Right ventricle myocardium superior (tissue), 1 donor: ENCODE measurements at regions not wholly inside any gene's neighbourhood (a gene's known extent, or its start where the extent isn't known, plus 50 kb on each side); places are given as distances from the start of the nearest gene placed in this dataset.

ENCODE experiments used
- ATAC-seq: fragments of 200-7000 bp; cut with Tn5 transposase; one replicate; pipeline ENCODE4 v1.9.1; 2020; ENCODE audit warnings: mild to moderate bottlenecking; ENCODE audit not compliant: poor library complexity
- DNase-seq: peaks from one replicate; pipeline ENCODE4 v3.0.0-alpha.2; 2020
- intact Hi-C: fragments of 100-400 bp; cut with DNase I; formaldehyde crosslinking; loops from one replicate; pipeline ENCODE4 v1.11.2; 2022
- donor health status: DM: no; HTN: yes; CAD: no; lungs with severe emphysema.

DNA sequence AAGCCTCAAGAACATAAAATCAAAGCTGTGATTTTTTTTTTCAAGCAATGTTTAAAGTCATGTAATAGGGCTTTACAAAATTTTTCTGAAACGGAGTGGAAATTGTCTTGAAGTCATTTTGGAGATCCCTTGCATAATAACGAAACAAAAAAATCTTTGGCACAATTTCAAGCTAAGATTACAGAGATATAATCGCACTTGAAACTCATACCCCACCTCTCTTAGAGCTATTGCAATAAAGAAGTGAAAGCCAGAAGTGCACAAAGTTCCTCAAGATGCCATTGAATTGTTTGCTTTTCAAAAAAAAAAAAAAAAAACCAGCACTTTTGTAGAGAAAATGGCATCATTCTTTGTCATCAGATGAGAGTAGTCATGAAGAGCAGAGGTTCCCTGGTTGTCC is 152.3 kb downstream of the PAX3 start:
- DNase-seq (no peak), ATAC-seq (no peak)
- intact Hi-C loops, result no loop called here

DNA sequence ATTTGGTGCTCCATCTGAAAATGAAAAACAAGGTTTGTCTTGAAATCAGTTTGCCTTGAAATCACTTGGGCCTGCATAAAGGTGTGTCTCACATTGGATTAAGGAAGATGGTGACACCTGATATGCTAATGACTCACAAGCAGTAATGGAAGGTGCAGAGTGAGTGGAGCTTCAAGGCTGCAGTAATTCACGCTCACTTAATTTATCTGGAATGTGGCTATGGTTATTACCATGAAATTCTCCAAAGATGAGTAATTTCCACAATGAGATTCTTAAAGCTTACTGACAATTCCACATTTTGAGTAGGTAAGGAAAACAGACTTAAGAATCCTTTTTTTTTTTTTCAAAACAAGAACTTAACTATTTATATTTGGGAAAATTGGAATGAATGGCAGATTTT is 156.8 kb downstream of the PAX3 start:
- intact Hi-C loops, result no loop called here
- DNase-seq (no peak), ATAC-seq (no peak)

DNA sequence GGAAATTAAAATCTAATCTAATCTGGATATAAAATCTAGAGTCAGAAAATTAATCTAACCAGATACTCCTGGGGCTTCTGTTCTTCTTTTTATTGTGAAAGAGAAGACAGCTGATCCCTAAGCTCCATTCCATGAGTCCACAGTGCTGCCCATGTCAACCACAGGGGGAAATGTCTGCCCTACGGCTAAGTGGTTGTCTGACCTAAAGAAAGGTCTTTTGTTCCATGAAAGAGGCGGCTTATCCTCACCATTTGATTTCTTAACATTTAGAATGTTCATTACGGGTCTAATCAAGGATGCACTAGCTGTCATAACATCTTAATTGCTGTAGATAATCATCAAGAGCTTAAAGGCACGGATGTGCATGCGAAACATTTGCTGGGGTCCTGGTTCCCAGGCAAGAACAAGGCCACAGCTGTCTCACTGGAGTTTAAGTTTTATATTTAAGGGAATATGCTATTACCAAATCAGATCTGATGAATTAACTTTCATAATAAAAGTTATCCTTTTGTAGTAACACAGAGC is 162.6 kb downstream of the PAX3 start:
- no peak for DNase-seq
- intact Hi-C loops, result no loop called here
- no peak for ATAC-seq

- ATAC-seq, result no peak
Measured at GRCh38 chr2:222134654-222135053, 164.1 kb downstream of the PAX3 start.

GRCh38 chr2:222133897-222134296 is 164.9 kb downstream of the PAX3 start:
- ATAC-seq (no peak), DNase-seq (no peak)
- intact Hi-C loops, result no loop called here

More at GRCh38 chr2:222134654-222135053, 164.1 kb downstream of the PAX3 start:
- intact Hi-C loops, result no loop called here
- no peak for DNase-seq

- ATAC-seq, result no peak
- intact Hi-C loops, result no loop called here
- no peak for DNase-seq
Measured at GRCh38 chr2:222130855-222131254, 167.9 kb downstream of the PAX3 start.

DNA sequence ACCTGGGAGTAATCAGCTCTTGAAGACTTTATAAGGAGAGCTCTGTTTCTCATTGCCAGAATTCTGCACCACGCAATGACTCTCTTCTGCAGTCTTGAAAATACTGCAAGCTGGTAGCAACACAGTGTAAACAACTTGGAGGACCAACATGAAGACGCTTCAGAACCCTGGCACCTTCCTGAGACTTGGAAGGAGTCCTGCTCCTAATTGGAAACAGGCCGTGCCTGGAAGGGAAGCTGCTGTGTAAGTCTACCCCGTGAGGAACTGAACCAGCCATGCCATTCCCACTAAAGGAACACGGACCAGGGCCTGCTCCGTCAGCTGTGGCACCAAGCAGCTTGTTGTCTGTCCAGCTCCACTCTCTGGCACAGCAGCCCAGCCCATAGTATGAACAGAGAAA is 171.1 kb downstream of the PAX3 start:
- intact Hi-C loops, result no loop called here
- DNase-seq, result no peak
- no peak for ATAC-seq

GRCh38 chr2:222120933-222121332 is 177.9 kb downstream of the PAX3 start:
- intact Hi-C loops, result no loop called here
- ATAC-seq, result no peak
- no peak for DNase-seq

GRCh38 chr2:222115296-222115695 is 183.5 kb downstream of the PAX3 start:
- no peak for DNase-seq
- intact Hi-C loops, result no loop called here
- ATAC-seq, result no peak

- intact Hi-C loops, result no loop called here
- ATAC-seq (no peak), DNase-seq (no peak)
Measured at GRCh38 chr2:222108957-222109585, 189.7 kb downstream of the PAX3 start.

DNA sequence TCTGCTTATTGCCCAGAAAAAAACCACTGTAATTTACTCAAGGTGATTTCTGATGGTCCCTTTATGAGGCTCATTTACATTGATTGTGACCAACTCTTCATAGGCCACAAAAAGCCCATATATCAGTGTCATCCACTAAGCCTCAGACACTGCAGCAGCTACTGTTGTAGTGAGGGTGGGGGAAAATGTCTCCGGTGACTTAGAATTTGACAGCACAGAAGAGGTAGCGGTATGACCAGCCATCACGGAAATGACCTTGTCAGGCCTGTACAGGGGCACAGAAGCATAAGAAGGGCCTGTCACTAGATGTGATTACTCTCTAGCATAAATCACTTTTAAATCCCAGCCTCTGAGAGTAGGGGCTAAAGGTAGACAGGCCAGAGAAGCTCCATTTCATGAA is 190.3 kb downstream of the PAX3 start:
- no peak for ATAC-seq
- no peak for DNase-seq
- intact Hi-C loops, result no loop called here

GRCh38 chr2:222105046-222105445 is 193.8 kb downstream of the PAX3 start:
- DNase-seq, result no peak
- ATAC-seq, result no peak
- intact Hi-C loops, result no loop called here

DNA sequence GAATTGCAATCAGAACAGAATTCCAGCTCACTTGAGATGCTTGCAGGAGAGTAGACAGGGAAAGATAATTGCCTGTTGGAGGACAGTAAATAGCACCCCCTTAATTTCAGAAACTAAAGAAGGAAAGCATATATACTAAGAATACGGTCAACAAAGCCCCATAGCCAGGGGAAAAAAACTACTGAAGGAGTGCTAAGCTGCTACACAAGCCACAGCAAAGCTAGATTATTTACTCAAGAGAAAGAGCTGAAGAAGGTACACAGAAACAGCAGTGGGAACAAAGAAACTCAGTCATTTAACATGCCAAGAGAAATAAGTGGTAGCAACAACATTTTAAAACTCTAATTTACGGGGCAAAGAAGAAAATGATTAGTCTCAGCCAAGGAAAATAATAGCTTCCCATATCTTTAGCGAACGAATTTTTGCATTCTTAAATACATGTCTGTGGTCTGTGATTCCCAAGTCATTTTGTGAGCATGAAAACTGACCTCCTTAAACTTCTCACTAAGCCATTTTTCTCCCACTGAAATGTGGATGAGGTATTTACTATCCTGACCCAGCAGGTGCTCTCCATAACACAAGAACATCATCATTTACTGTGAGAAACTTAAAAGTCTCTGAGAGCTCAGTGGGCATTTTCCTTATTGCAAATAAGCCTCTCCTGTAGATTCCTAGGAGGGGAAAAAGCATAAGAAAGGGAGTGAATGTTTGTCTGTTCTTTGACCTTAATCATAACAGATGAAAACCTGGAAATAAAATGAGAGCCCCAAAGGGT is 196.0 kb downstream of the PAX3 start:
- intact Hi-C loops, result no loop called here
- DNase-seq (no peak), ATAC-seq (no peak)

DNA sequence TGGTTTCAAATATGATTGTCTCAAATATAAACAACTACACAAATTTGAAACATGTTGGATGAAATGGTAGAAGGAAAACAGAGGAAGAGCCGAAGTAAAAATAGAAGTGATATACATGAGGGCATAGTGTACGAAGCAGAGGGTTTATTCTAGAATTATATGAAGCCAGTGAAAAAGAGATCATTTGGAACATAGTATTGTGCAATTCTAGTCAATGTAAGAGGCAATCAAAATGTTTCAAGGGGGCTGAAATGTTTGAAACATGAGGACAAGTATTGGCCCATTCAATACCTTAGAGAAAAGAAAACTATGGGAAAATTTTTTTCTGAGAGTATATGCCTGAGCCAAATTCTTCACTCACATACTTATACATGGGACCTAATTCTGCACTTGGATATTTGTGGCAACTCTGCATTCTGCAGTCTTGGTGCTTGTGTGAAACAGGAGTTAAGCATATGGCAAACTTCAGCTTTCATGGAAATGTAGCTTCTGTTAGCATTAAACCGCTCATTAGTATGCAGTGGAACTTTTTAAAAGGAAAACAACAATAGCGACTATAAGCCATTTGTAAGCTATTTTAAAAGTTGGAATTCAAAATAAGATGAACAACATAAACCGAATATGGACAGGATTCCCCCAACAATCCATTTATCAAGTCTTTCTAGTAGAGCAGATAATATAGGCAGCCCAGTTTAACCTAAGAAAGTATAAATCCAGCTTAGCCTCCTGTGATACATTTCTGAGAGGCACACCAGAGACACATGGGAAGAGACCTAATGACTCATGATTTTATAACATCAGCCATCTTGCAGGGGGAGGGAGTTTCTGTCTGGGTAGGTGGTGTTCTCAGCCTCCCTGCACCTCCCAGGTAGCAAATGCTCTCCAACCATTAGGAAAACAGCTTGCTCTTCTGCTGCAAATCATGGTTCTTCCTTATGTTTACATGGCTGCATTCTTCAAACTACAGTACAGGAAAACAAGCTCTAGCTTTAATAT is 197.8 kb downstream of the PAX3 start:
- intact Hi-C loops, result no loop called here
- ATAC-seq, result no peak
- DNase-seq, result no peak

DNA sequence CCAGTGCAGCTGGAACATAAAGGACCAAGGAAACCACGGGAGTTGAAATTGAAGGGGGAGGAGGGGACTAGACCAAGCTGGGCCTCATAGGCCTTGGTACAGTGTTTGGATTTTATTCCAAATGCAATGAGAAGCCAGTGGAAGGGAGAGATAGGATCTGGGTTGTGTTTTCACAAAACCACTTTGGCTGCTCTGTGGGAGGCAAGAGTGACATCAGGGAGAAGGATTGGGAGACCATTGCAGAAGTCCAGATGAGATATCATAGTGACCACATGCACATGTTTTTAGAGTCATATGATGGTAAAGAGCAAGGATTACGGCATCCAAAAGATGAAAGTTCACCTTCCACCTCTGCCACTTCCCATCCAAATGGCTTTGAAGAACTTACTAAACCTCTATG is 210.2 kb downstream of the PAX3 start:
- ATAC-seq, result no peak
- intact Hi-C loops, result no loop called here
- no peak for DNase-seq

DNA sequence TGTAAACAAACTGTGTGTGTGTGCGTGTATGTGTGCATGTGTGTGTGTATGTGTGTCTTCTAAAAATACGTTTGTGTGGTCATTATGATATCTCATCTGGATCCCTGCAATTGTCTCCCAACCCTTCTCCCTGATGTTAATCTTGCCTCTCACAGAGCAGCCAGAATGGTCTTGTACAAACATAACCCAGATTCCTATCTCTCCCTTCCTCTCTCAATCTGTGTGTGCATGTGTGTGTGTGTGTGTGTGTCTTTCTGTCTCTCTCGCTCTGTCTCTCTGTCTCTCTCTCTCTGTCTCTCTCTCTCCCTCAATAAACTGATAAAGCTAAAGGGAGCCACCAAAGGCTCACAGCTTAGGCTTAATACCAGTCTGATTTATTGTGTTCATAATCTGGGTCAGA is 210.8 kb downstream of the PAX3 start:
- intact Hi-C loops, result no loop called here
- DNase-seq (no peak), ATAC-seq (no peak)

DNA sequence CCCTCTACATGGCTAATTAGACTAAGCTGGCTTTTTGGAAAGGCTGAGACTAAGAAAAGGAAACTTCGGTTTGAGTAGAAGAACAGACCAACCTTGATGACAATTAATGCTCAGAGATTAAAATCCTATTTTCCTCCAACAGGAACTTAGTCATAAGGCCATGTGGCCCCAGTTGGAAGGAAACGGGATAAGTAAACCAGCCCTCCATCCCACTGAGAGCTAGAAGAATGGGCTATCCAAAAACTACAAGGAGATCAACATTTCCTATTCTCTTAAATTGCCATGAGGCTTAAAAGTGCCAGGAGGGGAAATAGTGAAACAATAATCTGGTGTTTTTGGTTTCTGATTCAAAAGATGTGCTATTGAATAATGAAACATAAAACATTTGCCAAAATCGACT is 216.6 kb downstream of the PAX3 start:
- no peak for ATAC-seq
- intact Hi-C loops, result no loop called here

DNA sequence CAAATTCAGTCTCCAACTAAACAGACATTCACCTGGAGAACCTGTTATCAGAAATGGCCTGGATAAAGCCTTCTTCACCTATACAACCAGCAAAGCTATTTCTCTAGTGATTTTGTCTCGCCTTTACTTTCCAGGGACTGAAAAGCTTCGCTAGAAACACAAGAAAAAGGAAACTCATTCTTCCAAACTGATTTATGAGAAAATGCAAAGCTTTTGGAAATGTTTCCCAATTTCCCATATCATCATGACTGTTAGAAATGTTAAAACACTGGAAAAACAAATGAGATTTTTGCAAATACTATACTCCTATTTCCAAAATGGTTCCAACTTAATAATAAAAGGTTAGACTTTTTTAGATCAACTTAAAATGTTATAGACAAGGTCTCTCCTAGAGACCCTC is 218.7 kb downstream of the PAX3 start:
- ATAC-seq (no peak), DNase-seq (no peak)
- intact Hi-C loops, result no loop called here

More for the DNA sequence above, 216.6 kb downstream of the PAX3 start:
- DNase-seq, result no peak

- no peak for DNase-seq
- ATAC-seq, result no peak
- intact Hi-C loops, result no loop called here
Measured at GRCh38 chr2:222076973-222077690, 221.7 kb downstream of the PAX3 start.
